ENCODE measurements at regions not wholly inside any gene's neighbourhood (a gene's known extent, or its start where the extent isn't known, plus 50 kb on each side); places are given as distances from the start of the nearest gene placed in this dataset.

- TF ChIP-seq GATA2 (IDR thresholded peaks at IDR 0.05; ENCODE audit: low read depth, low read length) (no peak), GATA3 (IDR thresholded peaks at IDR 0.05; ENCODE audit: low read depth, low read length) (no peak)
These were observed 112.8 kb downstream of the DUSP6 start for GRCh38 chr12:89239534-89239933.
